HG03280 (cell line): ENCODE measurements at regions not wholly inside any gene's neighbourhood (a gene's known extent, or its start where the extent isn't known, plus 50 kb on each side); places are given as distances from the start of the nearest gene placed in this dataset.
"Not testable (repeated sequence)": the region's sequence is repeated elsewhere in the genome, so short reads cannot be mapped to it uniquely, and the experiment has no call there.

Source experiments
- ATAC-seq: cut with Tn5 transposase; IDR thresholded peaks from one replicate; pipeline ENCODE4 v1.9.1; 2021; ENCODE audit warnings: mild to moderate bottlenecking, moderate library complexity; ENCODE audit not compliant: unreplicated experiment

GRCh38 chr15:75100679-75101078 is 77.3 kb downstream of the PPCDC start:
- no peak for ATAC-seq

- ATAC-seq, result no peak
Observed at GRCh38 chr15:75104804-75105557, 81.6 kb downstream of the PPCDC start.

- ATAC-seq, result no peak
Observed at GRCh38 chr15:75107516-75107907, 84.1 kb downstream of the PPCDC start.

- ATAC-seq, result no peak
Observed at GRCh38 chr15:75107908-75108838, 84.8 kb downstream of the PPCDC start.

DNA sequence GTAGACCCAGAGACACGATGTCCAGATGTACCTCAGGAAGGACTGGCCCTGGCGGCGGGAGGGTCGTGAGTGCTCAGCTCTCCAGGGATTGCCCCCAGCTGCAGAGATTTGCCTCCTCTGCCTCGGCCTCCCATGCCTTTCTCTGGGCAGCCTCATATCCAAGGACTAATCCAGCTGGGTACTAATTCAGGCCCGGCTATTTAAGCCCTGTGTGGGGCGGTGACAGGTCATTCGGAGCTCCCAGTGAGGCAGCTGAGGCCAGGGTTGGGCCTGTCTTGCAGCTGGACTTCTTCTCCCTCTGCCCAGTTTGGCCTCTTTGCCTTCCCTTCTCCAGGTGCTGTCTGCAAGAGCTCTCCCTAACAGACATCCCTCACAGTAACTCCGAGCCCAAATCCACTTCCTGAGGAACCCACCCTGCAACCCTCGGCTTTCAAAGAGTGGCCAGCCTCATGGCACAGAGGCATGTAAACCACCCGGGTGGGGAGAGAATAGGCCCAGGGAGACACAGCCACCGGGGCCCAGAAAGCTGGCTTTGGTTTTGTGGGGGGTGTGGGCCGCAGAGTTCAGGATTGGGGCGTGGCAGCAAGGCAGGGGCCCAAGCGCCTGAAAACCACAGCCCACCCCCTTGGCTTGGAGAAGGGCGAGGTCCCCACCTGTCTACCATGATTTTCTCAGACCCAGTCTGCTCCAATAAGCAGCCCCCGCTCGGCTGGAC is 85.8 kb downstream of the PPCDC start:
- no peak for ATAC-seq

GRCh38 chr15:75109736-75110130 is 86.3 kb downstream of the PPCDC start:
- ATAC-seq, result no peak

DNA sequence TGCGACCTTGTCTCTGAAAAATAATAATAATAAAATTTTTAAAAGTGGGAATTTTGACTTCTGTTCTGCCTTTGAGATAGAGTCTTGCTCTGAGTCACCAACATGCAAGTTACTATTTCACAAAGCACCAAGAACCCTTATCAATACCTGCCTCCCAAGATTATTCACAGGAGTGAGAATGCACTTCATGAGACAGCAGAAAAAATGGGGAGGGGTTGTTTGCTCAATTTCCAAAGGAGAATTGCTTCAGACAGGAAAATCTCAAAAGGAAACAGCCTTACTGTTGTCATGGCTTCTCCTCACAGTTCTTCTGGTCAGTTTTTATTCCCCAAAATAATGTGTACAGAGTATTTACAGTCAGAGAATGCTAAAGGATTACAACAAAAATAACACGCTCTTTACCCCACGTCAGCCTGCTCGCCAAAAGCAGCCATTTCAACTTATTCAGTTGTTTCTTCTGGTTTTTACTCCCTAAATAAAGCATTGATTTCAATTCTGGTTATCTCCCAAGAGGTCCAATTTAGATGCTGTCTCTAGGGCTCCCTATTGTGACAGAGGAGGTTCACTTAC is 89.0 kb downstream of the PPCDC start:
- ATAC-seq, result no peak

GRCh38 chr15:75112848-75113492 is 88.7 kb upstream of the C15orf39 start:
- peak; percentile 60 for ATAC-seq

- no peak for ATAC-seq
Observed at GRCh38 chr15:75114327-75114726, 87.4 kb upstream of the C15orf39 start.

DNA sequence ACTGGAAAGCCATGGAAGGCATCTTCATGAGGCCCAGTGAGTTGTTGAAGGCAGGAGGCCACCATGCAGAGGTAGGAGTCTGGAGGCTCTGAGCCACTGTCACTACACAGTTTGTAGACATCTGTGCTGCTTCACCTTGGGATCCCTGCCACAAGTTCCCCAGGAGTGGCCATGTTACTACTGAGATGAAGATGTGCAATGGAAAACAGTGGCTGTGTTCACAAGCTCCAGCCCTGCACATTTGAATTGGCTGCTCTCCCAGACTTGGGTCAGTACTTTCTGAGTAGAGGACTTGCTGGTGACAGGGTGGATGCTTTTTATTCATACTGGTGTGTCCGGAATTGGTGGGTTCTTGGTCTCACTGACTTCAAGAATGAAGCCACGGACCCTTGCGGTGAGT is 86.9 kb upstream of the C15orf39 start:
- no peak for ATAC-seq

DNA sequence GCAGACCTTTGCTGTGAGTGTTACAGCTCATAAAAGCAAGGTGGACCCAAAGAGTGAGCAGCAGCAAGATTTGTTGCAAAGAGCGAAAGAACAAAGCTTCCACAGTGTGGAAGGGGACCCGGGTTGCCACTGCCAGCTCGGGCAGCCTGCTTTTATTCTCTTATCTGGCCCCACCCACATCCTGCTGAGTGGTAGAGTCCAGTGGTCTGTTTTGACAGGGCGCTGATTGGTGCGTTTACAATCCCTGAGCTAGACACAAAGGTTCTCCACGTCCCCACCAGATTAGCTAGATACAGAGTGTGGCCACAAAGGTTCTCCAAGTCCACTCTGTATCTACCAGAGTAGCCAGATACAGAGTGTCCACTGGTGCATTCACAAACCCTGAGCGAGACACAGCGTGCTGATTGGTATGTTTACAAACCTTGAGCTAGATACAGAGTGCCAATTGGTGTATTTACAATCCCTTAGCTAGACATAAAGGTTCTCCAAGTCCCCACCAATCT is 86.2 kb upstream of the C15orf39 start:
- not testable (repeated sequence) for ATAC-seq

GRCh38 chr15:75116143-75116542 is 85.5 kb upstream of the C15orf39 start:
- not testable (repeated sequence) for ATAC-seq

DNA sequence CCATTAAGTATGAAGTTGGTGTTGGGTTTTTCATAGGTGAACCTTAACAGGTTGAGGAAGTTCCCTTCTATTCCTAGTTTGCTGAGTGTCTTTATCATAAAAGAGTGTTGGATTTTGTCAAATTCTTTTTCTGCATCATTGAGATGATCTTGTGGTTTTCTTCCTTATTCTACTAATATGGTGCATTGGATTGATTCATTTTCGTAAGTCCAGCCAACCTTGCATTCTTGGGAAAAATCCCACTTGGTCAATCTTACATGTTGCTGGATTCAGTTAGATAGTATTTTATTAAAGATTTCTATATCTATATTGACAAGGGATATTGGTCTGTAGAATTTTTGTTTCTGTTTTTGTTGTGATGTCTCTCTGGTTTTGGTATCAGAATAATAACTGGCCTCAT is 83.7 kb upstream of the C15orf39 start:
- ATAC-seq, result no peak

- ATAC-seq, result not testable (repeated sequence)
Observed at GRCh38 chr15:75119312-75119711, 82.4 kb upstream of the C15orf39 start.

GRCh38 chr15:75121491-75121890 is 80.2 kb upstream of the C15orf39 start:
- ATAC-seq, result no peak

DNA sequence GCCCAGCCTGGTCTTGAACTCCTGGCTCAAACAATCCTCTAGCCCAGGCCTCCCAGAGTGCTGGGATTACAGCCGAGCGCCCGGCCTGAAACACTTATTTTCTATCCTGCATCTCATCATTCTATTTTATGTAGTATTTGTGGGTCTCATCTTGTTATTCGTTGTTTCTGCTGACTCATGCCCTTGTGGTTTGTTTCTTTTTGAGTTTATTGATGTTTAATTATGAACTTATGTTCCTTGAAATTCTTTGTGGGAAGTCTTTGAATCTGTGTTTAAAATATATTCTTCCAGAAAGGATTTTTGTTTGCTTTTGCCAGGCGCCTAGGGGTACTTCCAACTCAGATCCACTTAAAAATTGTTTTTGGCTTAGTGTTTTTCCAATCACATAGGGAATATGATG is 78.3 kb upstream of the C15orf39 start:
- ATAC-seq, result no peak

DNA sequence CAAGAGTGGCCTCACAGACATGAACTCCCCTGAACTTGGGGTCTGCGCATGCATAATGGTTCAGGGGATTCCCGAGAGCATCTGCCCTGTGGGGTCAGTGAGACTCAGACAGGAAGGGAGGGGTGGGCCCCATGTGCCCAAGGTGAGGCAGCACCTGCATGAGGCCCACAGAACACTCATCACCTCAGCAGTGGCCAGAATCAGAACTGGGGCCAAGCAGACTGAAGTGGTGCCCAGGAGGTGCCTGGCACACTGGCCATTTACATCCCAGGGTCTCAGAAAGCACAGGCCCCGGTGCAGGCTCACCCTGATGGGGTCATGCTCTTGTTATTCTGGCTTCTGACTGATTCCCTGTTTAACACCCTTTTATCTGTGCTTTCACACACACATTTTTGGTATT is 77.4 kb upstream of the C15orf39 start:
- ATAC-seq, result not testable (repeated sequence)

DNA sequence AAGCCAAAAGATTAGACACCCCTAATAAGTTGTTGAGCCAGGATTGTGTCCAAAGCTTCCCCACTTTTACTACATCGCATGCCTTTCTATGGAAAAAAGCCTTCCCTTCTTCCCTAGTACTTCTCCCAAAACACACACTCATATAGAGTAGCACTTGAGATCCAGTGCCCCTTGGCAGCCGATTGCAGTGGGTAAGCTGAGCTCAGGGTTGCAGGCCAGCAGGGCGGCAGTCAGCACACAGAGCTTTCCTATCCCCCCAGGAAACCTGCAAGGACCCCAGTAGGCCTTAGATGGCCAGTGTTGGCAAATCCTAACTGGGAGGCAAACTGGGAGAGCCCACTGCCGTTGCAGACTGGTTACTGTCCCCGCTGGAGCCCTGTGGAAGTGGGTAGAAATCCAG is 75.7 kb upstream of the C15orf39 start:
- no peak for ATAC-seq

DNA sequence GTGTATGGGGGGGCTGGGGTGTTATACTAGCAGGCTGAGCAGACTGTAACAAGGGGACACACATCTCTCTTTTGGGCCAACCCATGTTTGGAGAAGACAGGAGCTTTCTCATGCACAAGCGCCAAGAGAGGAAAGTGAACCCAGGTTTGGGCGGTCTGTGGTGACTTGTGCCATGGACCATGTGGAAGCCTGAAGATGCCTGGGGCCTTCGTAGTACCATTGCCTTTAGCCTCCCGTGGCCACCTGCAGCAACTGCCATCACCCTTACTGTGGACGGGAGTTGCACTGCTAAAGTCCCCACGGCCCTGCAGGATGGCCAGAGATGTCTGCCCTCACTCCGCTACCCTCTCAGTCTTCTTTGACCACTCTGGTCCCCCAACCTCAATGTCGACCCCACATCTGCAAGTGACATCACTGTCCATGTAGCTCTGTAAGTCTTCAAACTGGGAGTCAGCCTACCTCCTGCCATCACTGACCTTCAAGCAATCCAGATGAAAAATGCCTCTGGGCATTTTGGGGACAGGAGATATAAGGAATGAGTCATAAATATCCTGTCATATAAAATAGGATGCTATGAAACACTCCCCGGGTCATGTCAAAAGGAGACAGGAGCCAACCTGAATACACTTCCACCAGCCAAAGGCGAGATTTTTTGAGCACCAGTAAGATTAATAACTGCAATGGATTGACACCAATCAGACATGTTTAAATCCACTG is 74.7 kb upstream of the C15orf39 start:
- ATAC-seq, result no peak

- no peak for ATAC-seq
Observed at GRCh38 chr15:75129788-75130187, 71.9 kb upstream of the C15orf39 start.
